PC-9 (cell line): ENCODE measurements at regions not wholly inside any gene's neighbourhood (a gene's known extent, or its start where the extent isn't known, plus 50 kb on each side); places are given as distances from the start of the nearest gene placed in this dataset.

Experiments used
- EZH2 ChIP-seq: fragments of 200-600 bp; sonication (generic); IDR thresholded peaks from 2 replicates; pipeline ENCODE4 v1.8.0; 2017; ENCODE audit warnings: antibody characterized with exemption, low read depth
- TF ChIP-seq, protein P1 (sequence below): fragments of 200-600 bp; sonication (generic); conservative IDR thresholded peaks from 2 replicates; pipeline ENCODE4 v1.6.1; 2017; ENCODE audit warnings: mixed run types, antibody characterized with exemption, mild to moderate bottlenecking, moderate library complexity

DNA sequence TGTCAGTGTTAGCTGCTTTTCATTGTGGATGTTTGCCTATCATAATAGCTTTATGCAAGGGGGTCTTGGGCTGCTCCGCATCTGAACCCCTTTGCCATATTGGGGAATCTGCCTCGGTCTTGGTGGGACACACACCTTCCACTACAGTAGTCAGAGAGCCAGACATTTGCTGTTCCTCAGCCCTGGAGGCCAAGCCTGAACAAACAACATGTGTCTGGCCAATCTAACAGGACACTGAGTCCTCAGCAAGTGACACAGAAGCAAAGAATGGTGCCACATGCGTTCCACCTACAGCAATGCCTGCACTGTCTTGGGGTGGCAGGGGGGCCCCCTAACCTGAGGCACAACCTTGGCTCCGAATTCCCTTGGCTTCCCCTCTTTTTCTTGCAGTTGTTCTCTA lies 243.9 kb downstream of the LY86 start:
- TF ChIP-seq, protein P1, sequence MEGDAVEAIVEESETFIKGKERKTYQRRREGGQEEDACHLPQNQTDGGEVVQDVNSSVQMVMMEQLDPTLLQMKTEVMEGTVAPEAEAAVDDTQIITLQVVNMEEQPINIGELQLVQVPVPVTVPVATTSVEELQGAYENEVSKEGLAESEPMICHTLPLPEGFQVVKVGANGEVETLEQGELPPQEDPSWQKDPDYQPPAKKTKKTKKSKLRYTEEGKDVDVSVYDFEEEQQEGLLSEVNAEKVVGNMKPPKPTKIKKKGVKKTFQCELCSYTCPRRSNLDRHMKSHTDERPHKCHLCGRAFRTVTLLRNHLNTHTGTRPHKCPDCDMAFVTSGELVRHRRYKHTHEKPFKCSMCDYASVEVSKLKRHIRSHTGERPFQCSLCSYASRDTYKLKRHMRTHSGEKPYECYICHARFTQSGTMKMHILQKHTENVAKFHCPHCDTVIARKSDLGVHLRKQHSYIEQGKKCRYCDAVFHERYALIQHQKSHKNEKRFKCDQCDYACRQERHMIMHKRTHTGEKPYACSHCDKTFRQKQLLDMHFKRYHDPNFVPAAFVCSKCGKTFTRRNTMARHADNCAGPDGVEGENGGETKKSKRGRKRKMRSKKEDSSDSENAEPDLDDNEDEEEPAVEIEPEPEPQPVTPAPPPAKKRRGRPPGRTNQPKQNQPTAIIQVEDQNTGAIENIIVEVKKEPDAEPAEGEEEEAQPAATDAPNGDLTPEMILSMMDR = no peak
- TF ChIP-seq EZH2 = no peak
